Progenitor cell of endocrine pancreas (in vitro differentiated cells): ENCODE measurements at regions not wholly inside any gene's neighbourhood (a gene's known extent, or its start where the extent isn't known, plus 50 kb on each side); places are given as distances from the start of the nearest gene placed in this dataset.

Experiments used
- DNase-seq: peaks from one replicate; pipeline ENCODE4 v3.0.0; 2021; ENCODE audit warnings: low spot score; ENCODE audit not compliant: unreplicated experiment
- H3K27ac Mint-ChIP-seq: 2 replicates; pipeline ENCODE4 v1.8.0; 2021; ENCODE audit warnings: mild to moderate bottlenecking, moderate library complexity, mixed read lengths
- H3K27me3 Mint-ChIP-seq: 2 replicates; pipeline ENCODE4 v1.8.0; 2021; ENCODE audit warnings: mixed read lengths
- H3K36me3 Mint-ChIP-seq: 2 replicates; pipeline ENCODE4 v1.8.0; 2022; ENCODE audit warnings: mixed read lengths; ENCODE audit not compliant: insufficient read depth
- H3K4me1 Mint-ChIP-seq: 2 replicates; pipeline ENCODE4 v1.8.0; 2021; ENCODE audit warnings: low read depth, mixed read lengths
- H3K4me3 Mint-ChIP-seq: 2 replicates; pipeline ENCODE4 v1.8.0; 2021; ENCODE audit warnings: low read depth, mild to moderate bottlenecking, moderate library complexity, mixed read lengths
- H3K9me3 Mint-ChIP-seq: 2 replicates; pipeline ENCODE4 v1.8.0; 2021; ENCODE audit warnings: low read depth, mixed read lengths
- TF ChIP-seq, protein P1 (sequence below): fragments of 200-600 bp; sonication (generic); IDR thresholded peaks from one replicate; pipeline ENCODE4 v1.5.0; 2021; ENCODE audit warnings: antibody characterized with exemption, mild to moderate bottlenecking; ENCODE audit not compliant: unreplicated experiment

DNA sequence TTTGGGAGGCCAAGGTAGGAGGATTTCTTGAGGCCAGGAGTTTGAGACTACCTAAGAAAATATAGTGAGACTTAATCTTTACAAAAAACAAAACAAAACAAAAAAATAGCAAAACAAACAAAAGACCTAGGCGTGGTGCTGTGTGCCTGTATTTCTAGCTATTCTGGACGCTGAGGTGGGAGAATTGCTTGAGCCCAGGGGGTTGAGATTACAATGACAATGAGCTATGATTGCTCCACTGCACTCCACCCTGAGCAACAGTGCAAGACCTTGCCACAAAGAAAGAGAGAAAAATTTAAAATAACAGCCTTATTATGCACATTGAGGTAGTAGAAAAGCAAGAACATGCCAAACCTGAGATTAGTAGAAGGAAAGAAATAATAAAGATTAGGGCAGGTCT lies 657.7 kb downstream of the PDHA2 start:
- Mint-ChIP-seq H3K4me3 (no peak overlapping the region), H3K27me3 (no peaks in the 10 kb centered on the region), H3K4me1 (no peaks in the 10 kb centered on the region), H3K9me3 (peaks cover 28% of the 10 kb centered on the region), H3K27ac (no peak overlapping the region), H3K36me3 (no peaks in the 10 kb centered on the region)
- TF ChIP-seq, protein P1, sequence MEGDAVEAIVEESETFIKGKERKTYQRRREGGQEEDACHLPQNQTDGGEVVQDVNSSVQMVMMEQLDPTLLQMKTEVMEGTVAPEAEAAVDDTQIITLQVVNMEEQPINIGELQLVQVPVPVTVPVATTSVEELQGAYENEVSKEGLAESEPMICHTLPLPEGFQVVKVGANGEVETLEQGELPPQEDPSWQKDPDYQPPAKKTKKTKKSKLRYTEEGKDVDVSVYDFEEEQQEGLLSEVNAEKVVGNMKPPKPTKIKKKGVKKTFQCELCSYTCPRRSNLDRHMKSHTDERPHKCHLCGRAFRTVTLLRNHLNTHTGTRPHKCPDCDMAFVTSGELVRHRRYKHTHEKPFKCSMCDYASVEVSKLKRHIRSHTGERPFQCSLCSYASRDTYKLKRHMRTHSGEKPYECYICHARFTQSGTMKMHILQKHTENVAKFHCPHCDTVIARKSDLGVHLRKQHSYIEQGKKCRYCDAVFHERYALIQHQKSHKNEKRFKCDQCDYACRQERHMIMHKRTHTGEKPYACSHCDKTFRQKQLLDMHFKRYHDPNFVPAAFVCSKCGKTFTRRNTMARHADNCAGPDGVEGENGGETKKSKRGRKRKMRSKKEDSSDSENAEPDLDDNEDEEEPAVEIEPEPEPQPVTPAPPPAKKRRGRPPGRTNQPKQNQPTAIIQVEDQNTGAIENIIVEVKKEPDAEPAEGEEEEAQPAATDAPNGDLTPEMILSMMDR = no peak
- no peak for DNase-seq

DNA sequence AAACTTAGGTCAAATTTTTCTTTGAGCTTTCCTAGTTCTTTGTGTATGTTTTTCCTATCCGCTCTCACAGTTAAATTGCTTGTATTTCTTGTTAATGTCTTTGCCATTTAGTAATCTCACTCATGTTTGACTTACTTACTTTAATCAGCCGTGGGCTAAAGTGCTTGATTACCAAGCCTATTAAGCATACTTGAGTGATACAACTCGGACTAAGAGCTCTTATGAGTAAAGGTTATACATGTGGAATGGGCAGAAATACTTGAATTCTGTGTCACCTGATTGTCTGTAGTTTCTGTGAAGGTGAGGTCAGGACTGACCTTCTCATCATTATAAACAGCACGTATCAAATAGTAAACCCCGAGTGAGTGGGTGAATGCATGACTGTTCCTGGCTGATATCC lies 664.5 kb downstream of the PDHA2 start:
- no peak overlapping the region for H3K27ac Mint-ChIP-seq
- H3K36me3 Mint-ChIP-seq = no peaks in the 10 kb centered on the region
- no peaks in the 10 kb centered on the region for H3K27me3 Mint-ChIP-seq
- H3K4me1 Mint-ChIP-seq = no peaks in the 10 kb centered on the region
- no peak overlapping the region for H3K4me3 Mint-ChIP-seq
- TF ChIP-seq, protein P1 = no peak
- peaks cover 15% of the 10 kb centered on the region for H3K9me3 Mint-ChIP-seq
- DNase-seq = no peak

DNA sequence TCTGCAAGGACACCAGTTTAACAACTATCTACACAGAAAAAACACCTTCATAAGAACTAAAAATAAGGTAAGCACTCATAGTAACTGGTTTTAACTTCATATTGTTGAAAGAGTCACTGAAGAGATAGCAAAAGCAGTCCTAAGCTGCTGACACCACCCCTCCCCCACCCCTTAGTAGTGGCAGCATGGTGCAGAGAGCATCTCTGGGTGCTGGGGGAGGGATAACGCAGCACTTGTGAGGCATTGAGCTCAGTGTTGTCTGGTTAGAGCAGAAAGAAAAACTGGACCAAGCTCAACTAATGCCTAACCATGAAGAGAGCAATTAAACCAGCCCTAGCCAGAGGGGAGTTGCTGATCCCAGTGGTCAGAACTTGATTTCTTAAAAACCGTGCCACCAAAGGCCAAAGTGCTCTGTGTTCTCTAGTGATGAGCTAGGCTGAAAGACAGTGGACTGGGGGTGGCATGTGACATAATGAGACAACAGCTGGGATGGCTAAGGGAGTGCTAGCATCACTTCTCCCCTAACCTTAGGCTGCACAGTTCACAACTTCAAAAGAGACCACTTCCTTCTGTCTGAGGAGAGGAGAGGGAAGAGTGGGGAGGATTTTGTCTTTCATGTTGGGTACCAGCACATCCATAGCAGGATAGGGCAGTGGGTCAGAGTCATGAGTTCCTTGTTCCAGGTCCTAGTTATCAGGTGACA lies 669.3 kb downstream of the PDHA2 start:
- Mint-ChIP-seq H3K36me3 (no peaks in the 10 kb centered on the region), H3K4me1 (no peaks in the 10 kb centered on the region), H3K27me3 (no peaks in the 10 kb centered on the region), H3K4me3 (no peak overlapping the region), H3K27ac (no peak overlapping the region), H3K9me3 (peaks cover 18% of the 10 kb centered on the region)
- TF ChIP-seq, protein P1 = no peak
- DNase-seq = no peak

DNA sequence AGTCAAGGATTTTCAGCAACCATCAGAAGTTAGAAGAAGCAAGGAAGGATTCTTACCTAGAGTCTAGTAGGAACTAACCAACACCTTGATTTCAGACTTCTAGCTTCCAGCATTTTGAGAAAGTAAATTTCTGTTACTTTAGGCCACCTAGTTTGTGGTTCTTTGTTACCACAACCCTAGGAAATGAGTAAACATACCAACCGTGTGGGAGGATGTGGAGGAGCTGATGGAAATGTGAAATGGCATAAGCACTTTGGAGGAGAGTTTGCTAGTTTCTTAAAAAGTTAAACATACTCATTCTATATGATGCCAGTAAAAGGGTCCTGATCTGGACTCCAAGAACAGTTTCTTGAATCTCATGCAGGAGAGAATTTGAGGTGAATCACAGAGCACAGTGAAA lies 679.4 kb downstream of the PDHA2 start:
- Mint-ChIP-seq H3K4me3 (no peak overlapping the region), H3K27ac (no peak overlapping the region), H3K27me3 (no peaks in the 10 kb centered on the region), H3K9me3 (peaks cover 6% of the 10 kb centered on the region), H3K36me3 (no peaks in the 10 kb centered on the region), H3K4me1 (no peaks in the 10 kb centered on the region)
- TF ChIP-seq, protein P1 = no peak
- no peak for DNase-seq

DNA sequence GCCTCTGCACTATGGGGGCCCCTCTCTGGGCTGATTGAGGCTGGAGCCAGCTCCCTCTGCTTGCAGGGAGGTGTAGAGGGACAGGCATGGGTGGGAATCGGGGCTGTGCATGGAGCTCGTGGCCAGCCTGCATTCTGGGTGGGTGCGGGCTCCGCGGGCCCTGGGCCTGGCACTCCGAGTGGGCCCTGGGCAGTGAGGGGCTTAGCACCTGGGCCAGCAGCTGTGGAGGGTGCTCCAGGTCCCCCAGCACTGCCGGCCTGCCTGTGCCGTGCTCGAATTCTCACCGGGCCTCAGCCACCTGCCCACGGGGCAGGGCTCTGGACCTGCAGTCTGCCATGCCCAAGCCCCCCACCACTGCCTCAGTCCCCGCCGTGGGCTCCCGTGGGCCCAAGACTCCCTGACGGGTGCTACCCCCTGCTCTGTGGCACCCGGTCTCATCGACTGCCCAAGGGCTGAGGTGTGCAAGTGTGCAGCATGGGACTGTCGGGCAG lies 681.2 kb downstream of the PDHA2 start:
- TF ChIP-seq, protein P1 = no peak
- Mint-ChIP-seq H3K9me3 (peaks cover 6% of the 10 kb centered on the region), H3K4me3 (no peak overlapping the region), H3K4me1 (peaks cover 2% of the 10 kb centered on the region), H3K27me3 (no peaks in the 10 kb centered on the region), H3K27ac (no peak overlapping the region), H3K36me3 (no peaks in the 10 kb centered on the region)
- DNase-seq = no peak
